ENCODE measurements at regions not wholly inside any gene's neighbourhood (a gene's known extent, or its start where the extent isn't known, plus 50 kb on each side); places are given as distances from the start of the nearest gene placed in this dataset.

- TF ChIP-seq, protein P1, sequence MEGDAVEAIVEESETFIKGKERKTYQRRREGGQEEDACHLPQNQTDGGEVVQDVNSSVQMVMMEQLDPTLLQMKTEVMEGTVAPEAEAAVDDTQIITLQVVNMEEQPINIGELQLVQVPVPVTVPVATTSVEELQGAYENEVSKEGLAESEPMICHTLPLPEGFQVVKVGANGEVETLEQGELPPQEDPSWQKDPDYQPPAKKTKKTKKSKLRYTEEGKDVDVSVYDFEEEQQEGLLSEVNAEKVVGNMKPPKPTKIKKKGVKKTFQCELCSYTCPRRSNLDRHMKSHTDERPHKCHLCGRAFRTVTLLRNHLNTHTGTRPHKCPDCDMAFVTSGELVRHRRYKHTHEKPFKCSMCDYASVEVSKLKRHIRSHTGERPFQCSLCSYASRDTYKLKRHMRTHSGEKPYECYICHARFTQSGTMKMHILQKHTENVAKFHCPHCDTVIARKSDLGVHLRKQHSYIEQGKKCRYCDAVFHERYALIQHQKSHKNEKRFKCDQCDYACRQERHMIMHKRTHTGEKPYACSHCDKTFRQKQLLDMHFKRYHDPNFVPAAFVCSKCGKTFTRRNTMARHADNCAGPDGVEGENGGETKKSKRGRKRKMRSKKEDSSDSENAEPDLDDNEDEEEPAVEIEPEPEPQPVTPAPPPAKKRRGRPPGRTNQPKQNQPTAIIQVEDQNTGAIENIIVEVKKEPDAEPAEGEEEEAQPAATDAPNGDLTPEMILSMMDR (IDR thresholded peaks at IDR 0.05), result no peak
- no peak for TF ChIP-seq POLR2AphosphoS5 (IDR thresholded peaks at IDR 0.05)
Observed at GRCh38 chr4:72690771-72691170, 121.8 kb upstream of the ADAMTS3 start.

Measured in breast epithelium (tissue), 3 donors.